ENCODE measurements at regions not wholly inside any gene's neighbourhood (a gene's known extent, or its start where the extent isn't known, plus 50 kb on each side); places are given as distances from the start of the nearest gene placed in this dataset.

GRCh38 chr2:226366920-226367319 is 432.7 kb downstream of the IRS1 start:
- no peak for DNase-seq

DNA sequence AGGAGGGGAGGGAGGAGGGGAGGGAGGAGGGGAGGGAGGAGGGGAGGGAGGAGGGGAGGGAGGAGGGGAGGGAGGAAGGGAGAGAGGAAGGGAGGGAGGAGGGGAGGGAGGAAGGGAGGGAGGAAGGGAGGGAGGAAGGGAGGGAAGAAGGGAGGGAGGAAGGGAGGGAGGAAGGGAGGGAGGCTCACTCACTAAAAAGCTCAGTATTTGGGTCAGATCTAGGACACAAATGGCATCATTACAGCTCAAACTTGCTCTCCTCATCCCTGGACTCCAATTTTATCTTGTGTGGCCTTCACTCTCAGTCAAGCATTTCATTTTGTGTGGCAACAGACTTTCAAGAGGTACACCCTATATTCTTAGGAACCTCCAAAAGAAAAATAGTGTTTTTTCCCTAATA is 435.4 kb downstream of the IRS1 start:
- no peak for DNase-seq

DNA sequence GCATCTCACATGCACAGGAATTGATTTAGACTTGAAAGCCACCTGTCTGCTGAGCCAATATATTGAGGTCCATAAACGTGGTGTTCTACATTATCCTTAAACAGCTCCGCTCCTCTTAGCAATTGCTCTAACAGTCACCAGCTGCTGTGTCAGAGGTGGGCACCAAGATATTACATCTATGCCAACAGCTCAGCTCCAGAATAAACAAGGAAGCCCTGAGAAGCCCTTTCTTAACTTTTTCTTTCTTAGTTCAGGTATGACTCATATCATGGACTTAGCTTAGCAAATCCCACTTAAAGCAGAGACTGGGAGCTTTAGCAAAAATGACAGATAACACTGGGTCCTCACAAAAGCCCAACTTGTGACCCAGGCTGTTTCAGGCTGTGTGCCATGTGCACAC is 436.6 kb downstream of the IRS1 start:
- DNase-seq, result no peak

GRCh38 chr2:226360658-226361057 is 439.0 kb downstream of the IRS1 start:
- DNase-seq, result no peak

DNA sequence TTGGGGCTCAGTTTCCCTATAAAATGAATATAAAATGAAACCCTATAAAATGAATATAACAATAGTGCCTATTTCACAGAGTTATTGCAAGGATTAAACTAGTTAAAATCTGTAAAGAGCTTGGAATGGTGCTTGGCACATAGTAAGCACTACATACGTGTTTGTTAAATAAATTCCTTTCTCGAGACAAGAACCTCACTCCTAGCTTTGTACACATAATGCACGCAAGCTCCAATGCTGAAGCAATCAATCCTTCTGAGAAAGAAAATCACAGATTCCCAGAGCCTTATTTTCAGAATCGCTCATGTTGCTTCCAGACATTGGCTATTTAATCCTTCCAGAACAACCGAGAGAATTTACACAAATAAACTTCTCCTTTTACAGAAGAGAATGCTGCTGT is 440.9 kb downstream of the IRS1 start:
- DNase-seq, result no peak

- DNase-seq, result no peak
Measured at GRCh38 chr2:226357816-226358215, 441.8 kb downstream of the IRS1 start.

DNA sequence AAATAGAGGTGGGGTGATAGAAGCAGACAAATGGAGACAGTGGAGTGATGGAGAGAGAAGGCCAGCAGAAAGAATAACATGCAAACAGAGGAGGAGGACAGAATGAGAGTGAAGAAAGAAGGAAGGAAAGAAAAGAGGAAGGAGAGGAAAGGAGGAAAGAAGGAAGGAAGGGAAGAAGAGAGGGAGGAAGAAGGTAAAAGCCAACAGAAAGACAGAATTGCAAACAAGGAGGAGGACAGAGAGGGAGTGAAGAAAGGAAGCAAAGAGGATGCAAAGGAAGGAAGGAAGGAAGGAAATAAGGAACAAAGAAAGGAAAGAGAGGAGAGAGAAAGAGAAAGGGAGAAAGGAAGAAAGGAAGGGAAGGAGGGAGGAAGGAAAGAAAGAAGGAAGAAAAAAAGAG is 444.0 kb downstream of the IRS1 start:
- DNase-seq, result no peak

- no peak for DNase-seq
Measured at GRCh38 chr2:226354434-226354833, 445.2 kb downstream of the IRS1 start.

DNA sequence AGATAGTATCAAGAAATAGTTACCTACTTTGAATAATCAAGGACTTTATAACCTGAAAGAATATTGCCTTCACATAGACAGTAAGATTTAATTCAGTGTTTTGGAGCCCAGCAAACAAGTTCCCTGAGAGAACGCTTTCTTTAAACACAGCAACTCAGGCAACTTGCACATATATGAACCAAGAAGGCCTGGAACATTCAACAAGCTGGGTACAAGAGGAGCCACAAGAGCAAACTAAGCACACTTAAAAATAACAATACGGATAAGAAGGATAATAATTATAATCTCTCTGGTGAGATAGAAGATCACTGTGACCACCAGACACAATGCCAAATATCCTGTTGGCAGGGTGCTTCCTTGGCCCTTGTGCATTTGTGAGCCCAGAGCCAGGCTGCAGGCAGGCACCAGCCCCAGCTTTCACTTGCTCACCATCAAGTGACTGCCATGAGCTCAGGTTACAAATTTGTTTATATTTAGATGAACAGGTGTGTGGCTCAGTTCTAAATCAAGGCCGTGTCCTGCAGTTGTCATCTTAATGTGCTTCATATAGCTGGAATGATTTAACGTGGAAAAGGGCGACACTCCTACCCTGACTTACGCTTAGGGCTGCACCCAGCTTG is 446.6 kb downstream of the IRS1 start:
- no peak for DNase-seq

- DNase-seq, result no peak
Measured at GRCh38 chr2:226351711-226352110, 447.9 kb downstream of the IRS1 start.

DNA sequence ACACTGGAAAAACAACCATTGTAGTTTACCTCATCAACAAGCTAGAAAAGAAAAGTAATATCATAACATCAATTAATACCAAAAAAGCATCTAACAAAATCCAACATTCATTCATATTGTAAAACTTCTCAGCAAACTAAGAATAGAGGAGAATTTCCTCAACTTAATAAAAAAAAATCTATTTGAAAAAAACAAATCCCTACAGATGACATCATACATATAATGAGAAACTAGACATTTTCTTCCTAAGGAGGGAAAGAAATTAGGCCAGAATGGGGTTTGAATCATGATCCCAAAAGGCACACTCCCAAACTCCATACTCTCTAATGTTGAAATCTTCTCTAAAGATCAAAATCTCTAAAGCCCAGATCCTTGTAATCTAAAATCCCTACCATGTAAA is 460.0 kb downstream of the IRS1 start:
- DNase-seq, result no peak

DNA sequence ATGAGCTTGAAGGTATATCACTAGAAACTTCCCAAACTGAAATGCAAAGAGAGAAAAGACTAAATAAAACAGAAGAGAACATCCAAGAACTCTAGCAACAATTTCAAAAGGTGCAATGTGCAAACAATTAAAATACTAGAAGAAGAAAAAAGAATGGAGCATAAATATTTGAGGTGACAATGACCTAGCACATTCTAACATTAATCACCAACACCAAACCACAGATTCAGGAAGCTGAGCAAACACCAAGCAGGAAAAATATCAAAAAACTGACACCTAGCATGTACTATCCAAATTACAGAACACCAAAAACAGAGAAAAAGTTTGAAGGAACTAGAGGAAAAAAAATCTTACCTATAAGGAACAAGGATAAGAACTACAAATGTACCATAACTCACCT is 460.8 kb downstream of the IRS1 start:
- DNase-seq, result no peak

- DNase-seq, result no peak
Measured at GRCh38 chr2:226337941-226338600, 461.5 kb downstream of the IRS1 start.

DNA sequence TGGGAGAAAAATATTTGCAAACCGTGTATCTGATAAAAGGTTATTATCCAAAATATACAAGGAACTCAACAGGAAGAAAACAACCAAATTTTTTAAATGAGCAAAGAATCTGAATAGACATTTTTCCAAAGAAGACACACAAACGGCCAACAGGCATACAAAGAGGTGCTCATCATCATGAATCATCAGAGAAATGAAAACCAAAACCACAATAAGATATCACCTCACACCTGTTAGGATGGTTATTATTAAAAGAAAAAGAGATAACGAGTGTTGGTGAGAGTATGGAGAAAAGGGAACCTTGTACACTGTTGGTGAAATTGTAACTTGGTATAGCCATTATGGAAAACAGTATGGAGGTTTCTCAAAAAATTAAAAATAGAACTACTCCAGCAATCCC is 463.3 kb downstream of the IRS1 start:
- no peak for DNase-seq

DNA sequence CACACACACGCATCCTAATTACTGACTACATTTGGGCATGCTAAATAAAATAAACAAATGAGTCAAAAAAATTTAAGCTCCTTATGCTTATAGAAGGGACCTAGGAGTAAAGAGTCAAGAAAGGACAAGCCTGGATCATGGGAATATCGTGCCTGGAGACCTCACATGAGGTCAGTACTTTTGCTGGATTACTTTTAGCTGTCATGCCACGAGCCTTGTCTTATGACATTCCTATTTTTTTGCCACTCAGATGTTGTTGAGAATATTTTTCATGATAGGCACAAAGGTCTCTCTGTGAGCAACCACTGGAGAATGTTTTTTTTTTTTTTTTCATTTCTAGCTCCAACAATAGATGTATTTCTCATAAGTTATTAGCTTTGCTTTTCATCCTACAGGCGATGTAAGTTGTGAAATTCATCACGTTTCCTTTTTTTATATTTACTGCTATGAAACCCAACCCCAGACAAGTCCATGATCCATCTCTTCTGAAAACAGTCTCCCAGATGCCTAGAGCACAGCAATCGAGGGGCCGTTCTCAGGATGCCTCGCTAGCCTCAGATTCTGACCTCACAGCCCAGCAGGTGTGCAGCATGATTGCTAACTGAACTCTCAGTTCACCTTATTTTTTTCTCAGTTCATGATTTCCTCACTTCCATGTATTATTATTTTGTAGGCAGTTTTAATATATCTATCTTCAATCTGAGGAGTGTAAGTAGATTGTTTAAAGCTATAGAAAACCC is 464.5 kb downstream of the IRS1 start:
- no peak for DNase-seq

- no peak for DNase-seq
Measured at GRCh38 chr2:226333388-226333787, 466.2 kb downstream of the IRS1 start.

DNA sequence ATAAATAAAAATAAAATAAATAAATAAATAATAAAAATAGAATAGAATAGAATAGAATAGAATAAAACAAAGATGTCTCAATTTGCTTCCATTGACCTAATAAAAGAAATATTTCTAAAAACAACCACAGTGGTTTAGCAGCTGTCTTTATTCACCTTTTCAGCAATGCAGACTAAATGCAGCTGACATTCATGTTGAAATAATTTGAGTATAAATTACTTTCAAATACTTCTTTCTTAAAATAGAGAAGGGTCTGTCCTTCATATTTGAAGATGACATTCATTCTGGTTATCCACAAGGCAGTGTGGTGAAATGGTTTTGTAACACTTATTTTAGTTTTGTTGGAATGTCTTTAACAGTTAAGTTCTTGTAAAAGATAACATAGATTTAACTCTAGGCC is 469.4 kb downstream of the IRS1 start:
- DNase-seq, result no peak

DNA sequence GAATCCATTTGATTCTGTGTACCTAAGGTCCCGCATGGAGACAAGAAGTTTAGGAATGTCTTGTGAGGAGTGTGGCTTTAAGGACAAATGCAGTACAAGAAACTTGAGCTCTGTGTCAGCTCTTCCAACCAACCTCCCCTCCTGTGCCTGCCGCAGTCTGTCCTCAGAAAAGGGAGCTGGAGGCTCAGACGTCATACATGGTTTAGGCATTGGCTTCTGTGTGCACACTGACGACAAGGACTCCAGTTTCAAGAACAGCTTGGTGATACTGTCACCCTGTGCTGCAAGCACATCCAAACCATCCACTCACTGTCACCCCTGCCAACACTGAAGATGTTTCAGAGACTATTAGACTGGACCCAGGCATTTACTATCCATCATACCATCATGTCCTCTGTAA is 470.4 kb downstream of the IRS1 start:
- DNase-seq, result no peak

DNA sequence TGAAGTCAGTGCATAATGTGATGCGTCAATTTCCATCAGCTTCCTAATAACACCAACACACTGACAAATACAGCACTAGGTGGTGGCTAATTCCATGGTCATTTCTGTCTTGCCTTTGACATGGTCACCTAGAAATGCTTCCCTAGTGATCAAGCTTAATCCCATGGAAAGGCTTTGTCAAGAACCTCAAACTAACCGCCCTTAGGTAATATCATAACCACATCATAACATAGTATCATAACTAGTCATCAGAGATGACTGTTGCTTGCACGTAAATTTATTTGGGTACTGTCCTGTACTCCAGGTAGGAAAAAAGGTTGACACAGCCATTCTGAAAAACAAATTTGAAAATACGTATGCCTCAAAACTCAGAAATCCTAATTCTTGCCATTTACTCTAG is 471.8 kb downstream of the IRS1 start:
- DNase-seq, result no peak

DNA sequence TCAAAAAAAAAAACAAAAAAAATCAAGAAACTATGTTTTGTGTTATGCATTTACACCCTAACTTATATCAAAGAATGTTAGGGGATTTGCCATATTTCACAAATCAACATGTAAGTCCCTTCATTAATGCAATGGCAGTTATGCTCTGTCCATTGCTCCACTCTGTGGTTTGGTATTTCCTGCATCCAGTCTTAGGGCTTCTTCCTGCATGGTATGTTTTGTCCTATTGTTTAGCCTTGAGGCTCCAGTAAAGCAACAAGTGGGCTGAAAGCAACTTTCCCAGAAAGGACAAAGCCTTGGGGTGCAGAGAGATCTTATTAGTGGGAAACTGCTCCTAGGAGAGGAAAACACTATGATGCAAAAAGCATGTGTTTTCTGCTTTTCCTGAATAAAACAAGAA is 474.1 kb downstream of the IRS1 start:
- no peak for DNase-seq

DNA sequence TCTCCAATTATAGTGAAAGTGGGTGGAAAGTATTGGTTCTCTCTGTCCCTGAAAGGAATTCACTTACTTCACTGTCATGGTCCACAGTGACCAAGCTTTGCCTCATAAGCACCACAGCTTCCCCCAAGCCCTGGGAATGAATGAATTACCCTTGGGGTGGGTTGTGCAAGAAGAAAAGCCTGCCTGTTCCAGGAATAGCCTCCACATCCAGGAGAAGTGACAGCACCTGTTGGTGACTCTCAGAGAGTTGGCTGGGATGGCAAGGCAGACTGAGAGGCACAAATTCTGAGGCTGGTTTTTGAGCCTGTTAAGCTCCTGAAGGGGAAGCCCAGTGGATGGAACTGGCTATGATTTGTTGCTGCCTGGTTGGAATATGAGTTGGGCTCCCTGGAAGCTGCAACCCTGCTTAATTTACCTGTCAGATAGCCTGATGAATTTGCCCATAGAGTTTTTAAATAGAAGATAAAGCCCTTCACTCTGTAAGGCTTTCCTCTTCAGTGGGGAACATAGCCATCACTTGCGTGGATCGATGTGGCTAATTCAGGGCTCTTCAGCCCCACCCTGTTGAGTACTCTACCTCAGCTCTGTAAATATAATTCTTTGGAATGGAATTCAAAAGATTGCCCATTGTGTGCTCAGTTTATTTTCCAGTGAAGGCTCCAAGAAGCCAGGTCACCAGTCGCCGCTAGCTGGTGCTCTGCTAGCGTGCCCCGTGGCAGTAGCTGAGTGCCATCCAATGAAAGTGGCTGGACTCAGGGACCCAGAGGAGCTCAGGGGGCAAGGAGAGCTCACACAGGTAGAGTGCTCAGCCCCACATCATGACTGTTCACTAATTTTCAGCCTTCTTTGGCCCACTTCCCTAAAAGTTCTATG is 479.3 kb downstream of the IRS1 start:
- no peak for DNase-seq

GRCh38 chr2:226317970-226318369 is 481.6 kb downstream of the IRS1 start:
- no peak for DNase-seq

GRCh38 chr2:226313060-226313459 is 486.6 kb downstream of the IRS1 start:
- no peak for DNase-seq
